ENCODE measurements at regions not wholly inside any gene's neighbourhood (a gene's known extent, or its start where the extent isn't known, plus 50 kb on each side); places are given as distances from the start of the nearest gene placed in this dataset.

GRCh38 chr7:15113752-15114151 is 211.2 kb upstream of the DGKB start:
- WGBS (ENCODE audit: low lambda C conversion rate): 0% methylated on average over 1 of the region's 1 CpG
- ChIA-PET CTCF (ENCODE audit: low intra/inter-chr PET ratio, low total read pairs) (no interaction called here), POLR2A (no interaction called here)
- ATAC-seq (no peak), FAIRE-seq (no peak), DNase-seq (ENCODE audit: low spot score) (no peak)
- Histone ChIP-seq H3K9ac (ENCODE audit: insufficient read depth, low read depth, low read length) (no peak overlapping the region), H2AFZ (ENCODE audit: low read length) (no peak overlapping the region), H3K4me3 (replicated peaks in 1 of 3; ENCODE audit: insufficient read depth in 1 of 3, low read depth in 2 of 3, low read length in 3 of 3) (no peak overlapping the region), H3K36me3 (replicated peaks in 1 of 2; ENCODE audit: control insufficient read depth in 1 of 2, insufficient read depth in 2 of 2, low read length in 2 of 2) (no peaks in the 10 kb centered on the region), H4K20me1 (ENCODE audit: insufficient read depth, low read length) (no peaks in the 10 kb centered on the region), H3K79me2 (ENCODE audit: insufficient read depth, low read length) (no peaks in the 10 kb centered on the region), H3K4me2 (ENCODE audit: low read depth, low read length) (no peak overlapping the region), H3K9me3 (ENCODE audit: low read length) (peaks cover 42% of the 10 kb centered on the region), H3K27ac (ENCODE audit: extremely low read length, insufficient read depth, low read length) (no peak overlapping the region), H3K27me3 (ENCODE audit: control insufficient read depth in 1 of 2, insufficient read depth in 2 of 2, low read length in 2 of 2) (no peaks in the 10 kb centered on the region), H3K4me1 (ENCODE audit: insufficient read depth, low read length) (no peaks in the 10 kb centered on the region)
- intact Hi-C loops (cut with micrococcal nuclease; ENCODE audit: unreplicated experiment) (no loop called here), in situ Hi-C loops (cut with HindIII; ENCODE audit: extremely low pct_ligation_motif_present, low pct_unique_long_range_greater_than_20kb) (no loop called here)
- no TSS peak for BruUV-seq (replicated peaks)
- no peak for TF ChIP-seq TSC22D2 (CRISPR knock-in tag; IDR thresholded peaks at IDR 0.05; ENCODE audit: borderline replicate concordance)
- TF ChIP-seq ZXDC (CRISPR knock-in tag; IDR thresholded peaks at IDR 0.05): no peak
- TF ChIP-seq RCOR2 (CRISPR knock-in tag; IDR thresholded peaks at IDR 0.05): no peak
- TF ChIP-seq SPEN (CRISPR knock-in tag; IDR thresholded peaks at IDR 0.05; ENCODE audit: low read depth): no peak
- TF ChIP-seq ZSCAN20 (CRISPR knock-in tag; IDR thresholded peaks at IDR 0.05; ENCODE audit: borderline replicate concordance): no peak
- no peak for TF ChIP-seq ZNF234 (CRISPR knock-in tag; conservative IDR thresholded peaks at IDR 0.05)
- TF ChIP-seq ARNT2 (CRISPR knock-in tag; IDR thresholded peaks at IDR 0.05; ENCODE audit: low read depth): no peak
- TF ChIP-seq AKNA (CRISPR knock-in tag; IDR thresholded peaks at IDR 0.05; ENCODE audit: borderline replicate concordance): no peak
- no peak for TF ChIP-seq HNRNPLL (IDR thresholded peaks at IDR 0.05; ENCODE audit: low read depth, low read length, poor library complexity, severe bottlenecking)
- TF ChIP-seq NCOA5 (CRISPR knock-in tag; IDR thresholded peaks at IDR 0.05): no peak
- no peak for TF ChIP-seq MEF2D (CRISPR knock-in tag; IDR thresholded peaks at IDR 0.05)
- no peak for TF ChIP-seq ZNF230 (CRISPR knock-in tag; IDR thresholded peaks at IDR 0.05)
- TF ChIP-seq ZBTB4 (CRISPR knock-in tag; IDR thresholded peaks at IDR 0.05; ENCODE audit: borderline replicate concordance): no peak
- TF ChIP-seq ZNF616 (CRISPR knock-in tag; IDR thresholded peaks at IDR 0.05; ENCODE audit: low read depth): no peak
- TF ChIP-seq KAT8 (CRISPR knock-in tag; IDR thresholded peaks at IDR 0.05): no peak
- TF ChIP-seq ZNF136 (CRISPR knock-in tag; IDR thresholded peaks at IDR 0.05; ENCODE audit: low read depth): no peak

Data from HepG2 (cell line).